Mesenchymal stem cell (in vitro differentiated cells and primary cell): ENCODE measurements at regions not wholly inside any gene's neighbourhood (a gene's known extent, or its start where the extent isn't known, plus 50 kb on each side); places are given as distances from the start of the nearest gene placed in this dataset.

ENCODE experiments used
- DNase-seq: peaks from one replicate; pipeline ENCODE4 v3.0.0-alpha.2; 2013
- H2AFZ ChIP-seq: one replicate; pipeline ENCODE4 v1.6.1; 2013; ENCODE audit warnings: low read depth, mild to moderate bottlenecking, control low read depth, inconsistent platforms, low read length, moderate library complexity
- H2AK5ac ChIP-seq: 2 replicates; pipeline ENCODE4 v1.6.1; 2013; ENCODE audit warnings: low read length, moderate library complexity, mild to moderate bottlenecking, inconsistent platforms; ENCODE audit not compliant: severe bottlenecking
- H2BK120ac ChIP-seq: one replicate; pipeline ENCODE4 v1.6.1; 2013; ENCODE audit warnings: low read depth, mild to moderate bottlenecking, inconsistent platforms, low read length, moderate library complexity
- H2BK12ac ChIP-seq, 2 experiments: one replicate each; pipeline ENCODE4 v1.6.1; 2013; ENCODE audit warnings: inconsistent platforms in 2 of 2, low read length in 2 of 2, mild to moderate bottlenecking in 2 of 2, moderate library complexity in 2 of 2, control low read depth in 1 of 2
- H2BK15ac ChIP-seq: one replicate; pipeline ENCODE4 v1.6.1; 2013; ENCODE audit warnings: mild to moderate bottlenecking, low read depth, inconsistent platforms; ENCODE audit not compliant: poor library complexity, severe bottlenecking
- H2BK5ac ChIP-seq: 2 replicates; pipeline ENCODE4 v1.6.1; 2013; ENCODE audit warnings: low read depth, mild to moderate bottlenecking, low read length, control low read depth, inconsistent platforms; ENCODE audit not compliant: poor library complexity, severe bottlenecking
- H3K14ac ChIP-seq, 2 experiments: one replicate each; pipeline ENCODE4 v1.6.1; 2013; ENCODE audit warnings: inconsistent platforms in 2 of 2, low read length in 2 of 2, control low read depth in 1 of 2, mild to moderate bottlenecking in 1 of 2, moderate library complexity in 1 of 2
- H3K18ac ChIP-seq, 2 experiments: one replicate each; pipeline ENCODE4 v1.6.1; 2013; ENCODE audit warnings: inconsistent platforms in 2 of 2, low read length in 2 of 2, control low read depth in 1 of 2, low read depth in 1 of 2, mild to moderate bottlenecking in 1 of 2
- H3K23ac ChIP-seq, 2 experiments: one replicate each; pipeline ENCODE4 v1.6.1; 2013; ENCODE audit warnings: inconsistent platforms in 2 of 2, low read length in 2 of 2, mild to moderate bottlenecking in 2 of 2, moderate library complexity in 2 of 2, control low read depth in 1 of 2
- H3K27ac ChIP-seq: 2 replicates; pipeline ENCODE4 v1.5.1; 2013; ENCODE audit warnings: mild to moderate bottlenecking, moderate library complexity, low read length, control low read depth, inconsistent platforms; ENCODE audit not compliant: poor library complexity, severe bottlenecking
- H3K27me3 ChIP-seq, 2 experiments: 2 replicates each; pipeline versions ENCODE4 v1.6.1 to v1.7.0; 2013; ENCODE audit warnings: low read length in 2 of 2, mild to moderate bottlenecking in 2 of 2, moderate library complexity in 2 of 2, control low read depth in 1 of 2, inconsistent platforms in 1 of 2; ENCODE audit not compliant: control insufficient read depth in 1 of 2, insufficient read depth in 1 of 2
- H3K36me3 ChIP-seq, 2 experiments: 2 replicates each; pipeline versions ENCODE4 v1.6.1 to v1.7.0; 2013; ENCODE audit warnings: low read length in 2 of 2, control low read depth in 1 of 2, inconsistent platforms in 1 of 2, low read depth in 1 of 2, mild to moderate bottlenecking in 1 of 2; ENCODE audit not compliant: insufficient read depth in 2 of 2, control insufficient read depth in 1 of 2
- H3K4ac ChIP-seq, 2 experiments: one replicate each; pipeline ENCODE4 v1.6.1; 2013; ENCODE audit warnings: inconsistent platforms in 2 of 2, low read length in 2 of 2, mild to moderate bottlenecking in 2 of 2, moderate library complexity in 2 of 2, control low read depth in 1 of 2, low read depth in 1 of 2
- H3K4me1 ChIP-seq: 2 replicates; pipeline ENCODE4 v1.6.1; 2013; ENCODE audit warnings: low read depth, low read length, control low read depth; ENCODE audit not compliant: control insufficient read depth, insufficient read depth
- H3K4me2 ChIP-seq: 2 replicates; pipeline ENCODE4 v1.6.1; 2013; ENCODE audit warnings: low read length, mild to moderate bottlenecking, inconsistent platforms; ENCODE audit not compliant: poor library complexity, severe bottlenecking
- H3K4me3 ChIP-seq, 2 experiments: 2 replicates each; pipeline versions ENCODE4 v1.5.1 to v1.7.0; 2013; ENCODE audit warnings: low read length in 2 of 2, mild to moderate bottlenecking in 2 of 2, control low read depth in 1 of 2, low read depth in 1 of 2; ENCODE audit not compliant: insufficient read depth in 1 of 2
- H3K79me1 ChIP-seq: replicated peaks from 2 replicates; pipeline ENCODE4 v1.6.1; 2013; ENCODE audit warnings: mild to moderate bottlenecking, control low read depth, low read length, inconsistent platforms; ENCODE audit not compliant: poor library complexity, severe bottlenecking
- H3K9ac ChIP-seq: 2 replicates; pipeline ENCODE4 v1.7.0; 2013; ENCODE audit warnings: mild to moderate bottlenecking, low read length, moderate library complexity
- H3K9me3 ChIP-seq: 2 replicates; pipeline ENCODE4 v1.7.0; 2013; ENCODE audit warnings: mild to moderate bottlenecking, low read length; ENCODE audit not compliant: control insufficient read depth
- H4K8ac ChIP-seq: one replicate; pipeline ENCODE4 v1.6.1; 2013; ENCODE audit warnings: inconsistent platforms, mild to moderate bottlenecking, low read length, moderate library complexity
- H4K91ac ChIP-seq: one replicate; pipeline ENCODE4 v1.6.1; 2013; ENCODE audit warnings: mild to moderate bottlenecking, low read length, inconsistent platforms
- WGBS: methylation state at CpG from one replicate; pipeline ENCODE4 v1.1.7; 2013; ENCODE audit warnings: mixed read lengths; 5-methylcytosine and 5-hydroxymethylcytosine counted together

DNA sequence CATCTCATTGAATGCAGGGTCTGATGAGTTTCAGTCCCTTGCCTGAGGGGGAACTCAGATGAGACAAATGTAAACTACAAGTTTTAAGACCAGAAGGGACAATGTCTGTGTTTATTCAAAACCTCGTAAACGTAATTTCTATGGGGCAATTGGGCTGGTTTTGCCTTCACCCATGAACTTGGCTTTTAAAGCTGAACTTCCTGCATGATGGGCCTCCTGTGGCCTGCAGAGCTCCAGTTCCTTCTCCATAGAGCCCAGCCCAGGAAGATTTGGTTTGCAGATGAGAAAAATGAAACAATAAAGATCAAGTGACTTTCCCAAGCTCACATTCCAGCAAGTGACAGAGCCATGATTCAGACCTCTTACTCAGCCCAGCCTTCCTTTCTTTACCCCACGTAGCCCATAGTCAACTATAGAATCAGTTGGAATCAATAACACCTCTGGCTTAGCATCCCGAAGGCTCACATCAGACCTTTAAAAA lies 612.3 kb downstream of the UTRN start:
- Histone ChIP-seq H3K4ac (no peak overlapping the region), H3K79me1 (no peaks in the 10 kb centered on the region), H3K4me1 (peaks cover 2% of the 10 kb centered on the region), H3K4me2 (no peak overlapping the region), H2BK5ac (no peak overlapping the region), H2AK5ac (no peak overlapping the region), H4K91ac (no peak overlapping the region), H3K14ac (no peak overlapping the region), H3K27ac (peak overlapping the region; percentile 48), H3K18ac (no peak overlapping the region), H2BK120ac (no peak overlapping the region), H3K23ac (no peak overlapping the region), H2AFZ (no peak overlapping the region), H3K36me3 (no peaks in the 10 kb centered on the region), H2BK15ac (no peak overlapping the region), H3K9me3 (peaks cover 15% of the 10 kb centered on the region), H4K8ac (no peak overlapping the region), H2BK12ac (no peak overlapping the region), H3K27me3 (no peaks in the 10 kb centered on the region), H3K4me3 (no peak overlapping the region), H3K9ac (peak overlapping the region; percentile 66)
- 39% methylated on average over 4 of the region's 4 CpGs for WGBS
- peak; percentile 52 for DNase-seq

DNA sequence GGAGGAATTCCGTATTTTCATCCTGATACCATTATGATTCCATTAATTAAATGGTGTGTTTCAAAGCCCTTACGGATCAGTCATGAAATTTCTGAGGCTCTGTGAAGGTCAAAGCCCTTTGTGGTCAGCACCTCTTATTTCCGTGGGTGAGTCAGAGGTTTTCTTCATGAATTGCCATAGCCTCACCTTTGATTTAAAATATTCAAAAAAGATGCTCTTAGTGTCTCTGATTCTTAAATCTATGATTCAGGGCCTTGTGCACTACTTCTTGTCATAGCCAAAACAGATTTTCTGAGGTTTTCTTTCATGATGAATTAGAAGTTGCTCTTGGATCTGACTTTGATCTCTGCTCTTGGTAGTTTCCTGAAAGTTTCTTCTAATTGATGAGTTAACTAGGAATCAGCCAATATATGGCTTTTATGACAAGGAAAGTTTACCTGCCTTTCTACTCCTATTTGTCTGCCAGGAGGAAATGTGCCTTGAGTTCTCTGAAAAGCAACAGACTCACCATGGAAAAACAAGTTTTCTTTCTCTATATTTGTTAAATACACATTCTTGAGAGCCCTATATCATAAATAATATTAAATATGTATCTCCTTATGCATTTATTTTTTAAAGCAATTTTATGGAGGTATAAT lies 613.0 kb downstream of the UTRN start:
- H3K9ac ChIP-seq, result peak overlapping the region; percentile 66
- H3K9me3 ChIP-seq, result peaks cover 20% of the 10 kb centered on the region
- H3K4ac ChIP-seq, result no peak overlapping the region
- H4K91ac ChIP-seq, result no peak overlapping the region
- no peak overlapping the region for H2AFZ ChIP-seq
- no peak overlapping the region for H3K4me3 ChIP-seq
- no peaks in the 10 kb centered on the region for H3K27me3 ChIP-seq
- no peak overlapping the region for H3K18ac ChIP-seq
- 44% methylated on average over 2 of the region's 3 CpGs for WGBS
- no peak overlapping the region for H4K8ac ChIP-seq
- H3K27ac ChIP-seq, result no peak overlapping the region
- DNase-seq, result peak; percentile 22
- H2BK15ac ChIP-seq, result no peak overlapping the region
- H3K4me2 ChIP-seq, result no peak overlapping the region
- H2BK12ac ChIP-seq, result no peak overlapping the region
- H2AK5ac ChIP-seq, result no peak overlapping the region
- H3K14ac ChIP-seq, result no peak overlapping the region
- peaks cover 2% of the 10 kb centered on the region for H3K4me1 ChIP-seq
- no peaks in the 10 kb centered on the region for H3K36me3 ChIP-seq
- H2BK120ac ChIP-seq, result no peak overlapping the region
- no peaks in the 10 kb centered on the region for H3K79me1 ChIP-seq
- no peak overlapping the region for H2BK5ac ChIP-seq
- H3K23ac ChIP-seq, result no peak overlapping the region

DNA sequence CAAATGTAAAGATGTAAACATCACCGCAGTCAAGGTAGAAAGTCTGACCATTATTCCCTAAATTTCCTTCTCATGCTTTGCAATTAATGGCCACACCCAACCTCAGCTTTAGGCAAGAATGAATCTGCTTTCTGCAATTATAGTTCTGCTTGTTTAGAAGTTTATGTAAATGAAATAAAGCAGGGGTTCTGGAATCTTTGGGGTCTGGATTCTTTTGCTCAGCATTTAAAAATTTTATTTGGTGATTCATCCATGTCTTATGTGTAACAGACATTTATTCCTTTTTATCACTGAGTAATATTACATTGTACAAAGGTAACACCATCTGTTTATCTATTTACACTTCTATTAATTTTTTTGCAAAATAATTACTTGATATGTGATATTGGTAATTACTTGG lies 613.6 kb downstream of the UTRN start:
- no CpG with 5 or more reads among the region's 1 CpG for WGBS
- H3K14ac ChIP-seq, result no peak overlapping the region
- H3K27ac ChIP-seq, result no peak overlapping the region
- H3K79me1 ChIP-seq, result no peaks in the 10 kb centered on the region
- no peak overlapping the region for H4K91ac ChIP-seq
- no peak overlapping the region for H2AK5ac ChIP-seq
- no peaks in the 10 kb centered on the region for H3K27me3 ChIP-seq
- H2AFZ ChIP-seq, result no peak overlapping the region
- no peak for DNase-seq
- peak overlapping the region; percentile 66 for H3K9ac ChIP-seq
- no peak overlapping the region for H3K4me3 ChIP-seq
- H3K23ac ChIP-seq, result no peak overlapping the region
- no peak overlapping the region for H3K4ac ChIP-seq
- no peak overlapping the region for H3K18ac ChIP-seq
- H3K4me2 ChIP-seq, result no peak overlapping the region
- H2BK15ac ChIP-seq, result no peak overlapping the region
- peaks cover 2% of the 10 kb centered on the region for H3K4me1 ChIP-seq
- H2BK120ac ChIP-seq, result no peak overlapping the region
- peaks cover 20% of the 10 kb centered on the region for H3K9me3 ChIP-seq
- no peaks in the 10 kb centered on the region for H3K36me3 ChIP-seq
- H2BK12ac ChIP-seq, result no peak overlapping the region
- H4K8ac ChIP-seq, result no peak overlapping the region
- H2BK5ac ChIP-seq, result no peak overlapping the region

DNA sequence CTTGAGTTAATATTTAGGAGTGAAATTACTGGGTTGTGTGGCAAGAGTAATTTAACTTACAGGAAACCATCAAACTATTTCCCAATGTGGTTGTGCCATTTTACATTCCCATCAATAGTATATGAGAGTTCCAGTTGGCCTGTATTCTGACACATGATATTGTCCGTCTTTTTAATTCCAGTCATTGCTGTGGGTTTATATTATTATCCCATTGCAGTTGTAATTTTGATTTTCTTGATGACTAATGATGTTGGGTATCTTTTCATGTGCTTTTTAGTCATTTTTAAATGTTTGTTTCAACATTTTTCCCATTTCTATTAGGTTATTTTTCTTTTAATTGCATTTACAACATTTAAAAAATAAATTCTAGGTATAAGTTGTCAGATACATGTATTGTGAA lies 614.0 kb downstream of the UTRN start:
- Histone ChIP-seq H2BK15ac (no peak overlapping the region), H2AFZ (no peak overlapping the region), H2BK5ac (no peak overlapping the region), H3K18ac (no peak overlapping the region), H3K79me1 (no peaks in the 10 kb centered on the region), H2BK12ac (no peak overlapping the region), H3K4me2 (no peak overlapping the region), H3K4me1 (peaks cover 2% of the 10 kb centered on the region), H2AK5ac (no peak overlapping the region), H4K8ac (no peak overlapping the region), H3K9me3 (peaks cover 20% of the 10 kb centered on the region), H3K14ac (no peak overlapping the region), H3K36me3 (no peaks in the 10 kb centered on the region), H3K23ac (no peak overlapping the region), H3K9ac (peak overlapping the region; percentile 66), H2BK120ac (no peak overlapping the region), H4K91ac (no peak overlapping the region), H3K27ac (no peak overlapping the region), H3K27me3 (no peaks in the 10 kb centered on the region), H3K4ac (no peak overlapping the region), H3K4me3 (no peak overlapping the region)
- no CpG with 5 or more reads among the region's 1 CpG for WGBS
- no peak for DNase-seq
